Astrocyte (in vitro differentiated cells and primary cell): ENCODE measurements at regions not wholly inside any gene's neighbourhood (a gene's known extent, or its start where the extent isn't known, plus 50 kb on each side); places are given as distances from the start of the nearest gene placed in this dataset.

Source experiments
- DNase-seq: peaks from one replicate; pipeline ENCODE4 v3.0.0-alpha.2; 2010; ENCODE audit warnings: low read depth
- FAIRE-seq: peaks from 2 replicates; lab custom pipeline; 2011; peaks lifted over from hg19 to GRCh38; lab: Jason Lieb, UNC
- H2AFZ ChIP-seq: 2 replicates; pipeline ENCODE4 v1.6.0; 2012; ENCODE audit warnings: low read depth, low read length, inconsistent platforms
- H3K27ac ChIP-seq: 2 replicates; pipeline ENCODE4 v1.5.1; 2011; ENCODE audit warnings: low read depth, low read length, inconsistent platforms
- H3K27me3 ChIP-seq: 2 replicates; pipeline ENCODE4 v1.6.0; 2011; ENCODE audit warnings: low read length, inconsistent platforms; ENCODE audit not compliant: insufficient read depth
- H3K36me3 ChIP-seq: 2 replicates; pipeline ENCODE4 v1.5.1; 2011; ENCODE audit warnings: low read length, inconsistent platforms; ENCODE audit not compliant: insufficient read depth
- H3K4me1 ChIP-seq: 2 replicates; pipeline ENCODE4 v1.5.1; 2011; ENCODE audit warnings: low read length, inconsistent platforms; ENCODE audit not compliant: insufficient read depth
- H3K4me2 ChIP-seq: 2 replicates; pipeline ENCODE4 v1.6.0; 2012; ENCODE audit warnings: low read length, inconsistent platforms
- H3K4me3 ChIP-seq: 2 replicates; pipeline ENCODE4 v1.5.1; 2011; ENCODE audit warnings: low read depth, mild to moderate bottlenecking, low read length, inconsistent platforms; ENCODE audit not compliant: insufficient read depth
- H3K79me2 ChIP-seq: 2 replicates; pipeline ENCODE4 v1.6.0; 2012; ENCODE audit warnings: mild to moderate bottlenecking, low read length, inconsistent platforms; ENCODE audit not compliant: insufficient read depth
- H3K9ac ChIP-seq: 2 replicates; pipeline ENCODE4 v1.6.0; 2012; ENCODE audit warnings: mild to moderate bottlenecking, low read length, inconsistent platforms
- H3K9me3 ChIP-seq: 2 replicates; pipeline ENCODE4 v1.5.1; 2012; ENCODE audit warnings: low read depth, mild to moderate bottlenecking, low read length, inconsistent platforms; ENCODE audit not compliant: insufficient read depth
- H4K20me1 ChIP-seq: 2 replicates; pipeline ENCODE4 v1.6.0; 2012; ENCODE audit warnings: low read length, inconsistent platforms; ENCODE audit not compliant: insufficient read depth
- H3K27ac Mint-ChIP-seq: one replicate; pipeline ENCODE4 v1.8.0; 2021; ENCODE audit warnings: mild to moderate bottlenecking, mixed read lengths; ENCODE audit not compliant: unreplicated experiment
- H3K27me3 Mint-ChIP-seq: one replicate; pipeline ENCODE4 v1.8.0; 2021; ENCODE audit warnings: low read depth, mixed read lengths; ENCODE audit not compliant: unreplicated experiment
- H3K36me3 Mint-ChIP-seq: one replicate; pipeline ENCODE4 v1.8.0; 2021; ENCODE audit warnings: low read depth, mixed read lengths; ENCODE audit not compliant: unreplicated experiment
- H3K4me1 Mint-ChIP-seq: one replicate; pipeline ENCODE4 v1.8.0; 2021; ENCODE audit warnings: low read depth, mixed read lengths; ENCODE audit not compliant: unreplicated experiment
- H3K4me3 Mint-ChIP-seq: one replicate; pipeline ENCODE4 v1.8.0; 2021; ENCODE audit warnings: mild to moderate bottlenecking, moderate library complexity, mixed read lengths; ENCODE audit not compliant: unreplicated experiment
- H3K9me3 Mint-ChIP-seq: one replicate; pipeline ENCODE4 v1.8.0; 2021; ENCODE audit warnings: mild to moderate bottlenecking, mixed read lengths; ENCODE audit not compliant: unreplicated experiment
- EZH2 ChIP-seq: IDR thresholded peaks from 2 replicates; pipeline ENCODE4 v1.6.1; 2012; ENCODE audit warnings: mild to moderate bottlenecking, low read length, inconsistent platforms; ENCODE audit not compliant: insufficient read depth
- TF ChIP-seq, protein P1 (sequence below): IDR thresholded peaks from 2 replicates; pipeline ENCODE4 v1.5.1; 2011; ENCODE audit warnings: low read depth, mild to moderate bottlenecking, inconsistent platforms, low read length, moderate library complexity; ENCODE audit not compliant: insufficient read depth

DNA sequence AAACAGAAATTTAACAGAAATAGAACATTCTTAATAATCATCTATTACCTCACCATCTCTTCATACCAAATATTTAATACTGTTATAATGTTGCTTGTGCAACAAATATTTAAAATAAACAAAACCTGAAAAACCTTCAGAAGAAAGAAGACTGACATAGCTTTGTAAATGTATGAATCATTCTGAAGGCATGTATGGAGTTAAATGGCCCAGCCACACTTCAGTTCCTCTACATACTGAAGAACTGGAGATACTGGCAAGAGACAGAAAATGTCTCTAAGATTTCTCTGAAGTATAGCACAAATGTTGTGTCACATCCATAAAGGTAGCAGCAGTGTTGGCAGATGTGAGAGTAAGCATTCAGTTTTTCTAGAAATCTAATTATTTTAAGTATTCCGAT lies 275.3 kb upstream of the FGF13 start:
- Histone ChIP-seq H3K36me3 (no peaks in the 10 kb centered on the region), H2AFZ (no peak overlapping the region), H3K4me3 (no peak overlapping the region), H3K4me2 (no peak overlapping the region), H4K20me1 (no peaks in the 10 kb centered on the region), H3K9me3 (no peaks in the 10 kb centered on the region), H3K27me3 (no peaks in the 10 kb centered on the region), H3K4me1 (peaks cover 3% of the 10 kb centered on the region), H3K27ac (no peak overlapping the region), H3K79me2 (no peaks in the 10 kb centered on the region), H3K9ac (no peak overlapping the region)
- TF ChIP-seq EZH2, result no peak
- TF ChIP-seq, protein P1, sequence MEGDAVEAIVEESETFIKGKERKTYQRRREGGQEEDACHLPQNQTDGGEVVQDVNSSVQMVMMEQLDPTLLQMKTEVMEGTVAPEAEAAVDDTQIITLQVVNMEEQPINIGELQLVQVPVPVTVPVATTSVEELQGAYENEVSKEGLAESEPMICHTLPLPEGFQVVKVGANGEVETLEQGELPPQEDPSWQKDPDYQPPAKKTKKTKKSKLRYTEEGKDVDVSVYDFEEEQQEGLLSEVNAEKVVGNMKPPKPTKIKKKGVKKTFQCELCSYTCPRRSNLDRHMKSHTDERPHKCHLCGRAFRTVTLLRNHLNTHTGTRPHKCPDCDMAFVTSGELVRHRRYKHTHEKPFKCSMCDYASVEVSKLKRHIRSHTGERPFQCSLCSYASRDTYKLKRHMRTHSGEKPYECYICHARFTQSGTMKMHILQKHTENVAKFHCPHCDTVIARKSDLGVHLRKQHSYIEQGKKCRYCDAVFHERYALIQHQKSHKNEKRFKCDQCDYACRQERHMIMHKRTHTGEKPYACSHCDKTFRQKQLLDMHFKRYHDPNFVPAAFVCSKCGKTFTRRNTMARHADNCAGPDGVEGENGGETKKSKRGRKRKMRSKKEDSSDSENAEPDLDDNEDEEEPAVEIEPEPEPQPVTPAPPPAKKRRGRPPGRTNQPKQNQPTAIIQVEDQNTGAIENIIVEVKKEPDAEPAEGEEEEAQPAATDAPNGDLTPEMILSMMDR, result no peak
- Mint-ChIP-seq H3K9me3 (no peaks in the 10 kb centered on the region), H3K27me3 (no peaks in the 10 kb centered on the region), H3K27ac (peak overlapping the region; percentile 87), H3K36me3 (no peaks in the 10 kb centered on the region), H3K4me3 (no peak overlapping the region), H3K4me1 (peaks cover 4% of the 10 kb centered on the region)
- DNase-seq, result peak; percentile 47
- peak; percentile 100 for FAIRE-seq

- Mint-ChIP-seq H3K4me1 (peaks cover 4% of the 10 kb centered on the region), H3K27me3 (no peaks in the 10 kb centered on the region), H3K4me3 (no peak overlapping the region), H3K36me3 (no peaks in the 10 kb centered on the region), H3K27ac (peak overlapping the region; percentile 84), H3K9me3 (no peaks in the 10 kb centered on the region)
- Histone ChIP-seq H3K79me2 (no peaks in the 10 kb centered on the region), H3K9ac (no peak overlapping the region), H2AFZ (no peak overlapping the region), H3K36me3 (no peaks in the 10 kb centered on the region), H3K4me3 (no peak overlapping the region), H3K9me3 (no peaks in the 10 kb centered on the region), H4K20me1 (no peaks in the 10 kb centered on the region), H3K27ac (peak overlapping the region; percentile 19), H3K4me2 (no peak overlapping the region), H3K4me1 (peaks cover 3% of the 10 kb centered on the region), H3K27me3 (no peaks in the 10 kb centered on the region)
- no peak for TF ChIP-seq EZH2
- TF ChIP-seq, protein P1, result no peak
- DNase-seq (peak; percentile 69), FAIRE-seq (peak; percentile 13)
Observed at GRCh38 chrX:138986235-138986634, 274.7 kb upstream of the FGF13 start.

- Histone ChIP-seq H3K9ac (no peak overlapping the region), H3K36me3 (no peaks in the 10 kb centered on the region), H3K79me2 (no peaks in the 10 kb centered on the region), H3K9me3 (no peaks in the 10 kb centered on the region), H3K4me3 (no peak overlapping the region), H3K27me3 (no peaks in the 10 kb centered on the region), H2AFZ (no peak overlapping the region), H3K4me1 (peaks cover 3% of the 10 kb centered on the region), H4K20me1 (no peaks in the 10 kb centered on the region), H3K27ac (no peak overlapping the region), H3K4me2 (no peak overlapping the region)
- Mint-ChIP-seq H3K27me3 (no peaks in the 10 kb centered on the region), H3K9me3 (no peaks in the 10 kb centered on the region), H3K4me3 (no peak overlapping the region), H3K4me1 (peaks cover 4% of the 10 kb centered on the region), H3K27ac (no peak overlapping the region), H3K36me3 (no peaks in the 10 kb centered on the region)
- FAIRE-seq, result no peak
- no peak for DNase-seq
- no peak for TF ChIP-seq EZH2
- TF ChIP-seq, protein P1, result no peak
Observed at GRCh38 chrX:138982365-138982764, 270.8 kb upstream of the FGF13 start.
